IPS DF 6.9 (cell line): ENCODE measurements at regions not wholly inside any gene's neighbourhood (a gene's known extent, or its start where the extent isn't known, plus 50 kb on each side); places are given as distances from the start of the nearest gene placed in this dataset.
"Not testable (repeated sequence)": the region's sequence is repeated elsewhere in the genome, so short reads cannot be mapped to it uniquely, and the experiment has no call there.

ENCODE experiments used
- DNase-seq: peaks from one replicate; pipeline ENCODE4 v3.0.0-alpha.2; 2013; ENCODE audit warnings: low read depth, low spot score
- H3K27ac ChIP-seq: one replicate; pipeline ENCODE4 v1.5.1; 2013; ENCODE audit warnings: low read length, control low read depth
- H3K27me3 ChIP-seq: 2 replicates; pipeline ENCODE4 v1.6.1; 2013; ENCODE audit warnings: mild to moderate bottlenecking, low read length; ENCODE audit not compliant: control insufficient read depth, insufficient read depth
- H3K36me3 ChIP-seq: 2 replicates; pipeline ENCODE4 v1.6.1; 2013; ENCODE audit warnings: low read length; ENCODE audit not compliant: control insufficient read depth, insufficient read depth
- H3K4me1 ChIP-seq: 2 replicates; pipeline ENCODE4 v1.6.1; 2013; ENCODE audit warnings: low read length; ENCODE audit not compliant: control insufficient read depth, insufficient read depth
- H3K4me3 ChIP-seq: 2 replicates; pipeline ENCODE4 v1.5.1; 2013; ENCODE audit warnings: mild to moderate bottlenecking, low read length
- H3K9me3 ChIP-seq: 2 replicates; pipeline ENCODE4 v1.6.1; 2013; ENCODE audit warnings: low read length, inconsistent platforms; ENCODE audit not compliant: control insufficient read depth, insufficient read depth
- WGBS: extraction: QIAGEN DNeasy Blood & Tissue Kit; methylation state at CpG from one replicate; pipeline ENCODE4 v1.1.7; 2013; ENCODE audit warnings: mixed read lengths, missing lambda C conversion rate; ENCODE audit not compliant: insufficient read length, insufficient coverage; 5-methylcytosine and 5-hydroxymethylcytosine counted together

DNA sequence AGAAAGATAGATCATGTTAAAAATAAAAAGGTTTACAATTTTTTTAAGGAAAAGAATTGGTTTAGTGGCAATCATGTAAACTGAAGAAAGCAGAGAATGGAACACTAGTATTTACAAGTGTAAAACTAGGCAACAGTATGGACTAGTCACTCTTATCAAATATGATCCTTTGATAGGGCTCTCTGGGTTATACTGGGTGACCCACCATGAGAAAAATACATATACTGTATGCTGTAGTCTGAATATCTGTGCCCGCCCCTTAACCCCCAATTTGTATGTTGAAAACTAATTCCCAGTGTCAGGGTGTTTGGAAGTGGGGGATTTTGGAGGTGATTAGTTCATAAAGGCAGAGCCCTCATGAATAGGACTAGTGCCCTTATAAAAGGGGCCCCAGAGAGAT, 236.8 kb upstream of the TARS1 start:
- no peaks in the 10 kb centered on the region for H3K4me1 ChIP-seq
- no peak for DNase-seq
- no peak overlapping the region for H3K27ac ChIP-seq
- WGBS = no CpG with 5 or more reads among the region's 1 CpG
- no peaks in the 10 kb centered on the region for H3K9me3 ChIP-seq
- no peaks in the 10 kb centered on the region for H3K36me3 ChIP-seq
- H3K27me3 ChIP-seq = no peaks in the 10 kb centered on the region
- H3K4me3 ChIP-seq = no peak overlapping the region

- H3K27me3 ChIP-seq = no peaks in the 10 kb centered on the region
- H3K9me3 ChIP-seq = no peaks in the 10 kb centered on the region
- no peak for DNase-seq
- WGBS = 100% methylated on average over 1 of the region's 3 CpGs
- H3K27ac ChIP-seq = no peak overlapping the region
- no peaks in the 10 kb centered on the region for H3K4me1 ChIP-seq
- H3K4me3 ChIP-seq = no peak overlapping the region
- H3K36me3 ChIP-seq = no peaks in the 10 kb centered on the region
Measured at GRCh38 chr5:33205079-33205478, 235.7 kb upstream of the TARS1 start.

- Histone ChIP-seq H3K27ac (no peak overlapping the region), H3K4me3 (no peak overlapping the region), H3K4me1 (no peaks in the 10 kb centered on the region), H3K27me3 (no peaks in the 10 kb centered on the region), H3K36me3 (no peaks in the 10 kb centered on the region), H3K9me3 (no peaks in the 10 kb centered on the region)
- no CpG with 5 or more reads among the region's 1 CpG for whole genome bisulfite sequencing
- no peak for DNase-seq
Measured at GRCh38 chr5:33205727-33206410, 234.9 kb upstream of the TARS1 start.

GRCh38 chr5:33206962-33207506, 233.7 kb upstream of the TARS1 start:
- H3K27me3 ChIP-seq = no peaks in the 10 kb centered on the region
- H3K4me1 ChIP-seq = no peaks in the 10 kb centered on the region
- no peaks in the 10 kb centered on the region for H3K9me3 ChIP-seq
- DNase-seq = no peak
- no CpG with 5 or more reads among the region's 3 CpGs for WGBS
- H3K36me3 ChIP-seq = no peaks in the 10 kb centered on the region
- no peak overlapping the region for H3K4me3 ChIP-seq
- H3K27ac ChIP-seq = no peak overlapping the region

- Histone ChIP-seq H3K9me3 (no peaks in the 10 kb centered on the region), H3K27me3 (no peaks in the 10 kb centered on the region), H3K4me3 (no peak overlapping the region), H3K27ac (no peak overlapping the region), H3K36me3 (no peaks in the 10 kb centered on the region), H3K4me1 (no peaks in the 10 kb centered on the region)
- DNase-seq = no peak
- WGBS = no CpG with 5 or more reads among the region's 9 CpGs
Measured at GRCh38 chr5:33209252-33209651, 231.5 kb upstream of the TARS1 start.

- not testable (repeated sequence) for DNase-seq, H3K4me3 ChIP-seq, H3K36me3 ChIP-seq, H3K27me3 ChIP-seq, H3K9me3 ChIP-seq, H3K4me1 ChIP-seq, H3K27ac ChIP-seq
Measured at GRCh38 chr5:33210221-33210620, 230.5 kb upstream of the TARS1 start.

GRCh38 chr5:33210978-33211377, 229.8 kb upstream of the TARS1 start:
- Histone ChIP-seq H3K27me3 (no peaks in the 10 kb centered on the region), H3K4me3 (no peak overlapping the region), H3K9me3 (no peaks in the 10 kb centered on the region), H3K4me1 (no peaks in the 10 kb centered on the region), H3K36me3 (no peaks in the 10 kb centered on the region), H3K27ac (no peak overlapping the region)
- WGBS = no CpG with 5 or more reads among the region's 5 CpGs
- no peak for DNase-seq

DNA sequence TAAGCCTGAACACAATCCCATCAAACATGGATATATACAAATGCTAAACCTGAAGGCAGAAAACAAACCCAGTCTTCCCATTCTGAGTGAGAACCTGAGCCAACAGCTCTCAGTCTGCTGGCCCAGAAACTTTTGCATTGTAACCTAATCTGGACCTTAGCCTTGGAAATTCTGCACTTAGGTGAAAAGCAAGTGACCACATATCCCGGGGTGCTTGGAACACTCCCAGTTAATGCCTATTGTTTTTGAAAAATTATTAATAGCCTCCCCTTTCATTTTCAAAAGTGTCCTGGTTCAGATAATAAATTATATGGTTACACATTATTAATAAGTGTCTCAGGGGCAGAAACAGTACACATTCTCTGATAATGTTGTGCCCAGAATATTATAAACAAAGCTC, 228.3 kb upstream of the TARS1 start:
- DNase-seq = no peak
- no peak overlapping the region for H3K27ac ChIP-seq
- WGBS = no CpG with 5 or more reads among the region's 1 CpG
- no peaks in the 10 kb centered on the region for H3K27me3 ChIP-seq
- H3K4me1 ChIP-seq = no peaks in the 10 kb centered on the region
- no peaks in the 10 kb centered on the region for H3K9me3 ChIP-seq
- H3K4me3 ChIP-seq = no peak overlapping the region
- H3K36me3 ChIP-seq = no peaks in the 10 kb centered on the region

- H3K27ac ChIP-seq = no peak overlapping the region
- H3K36me3 ChIP-seq = no peaks in the 10 kb centered on the region
- no CpG with 5 or more reads among the region's 2 CpGs for WGBS
- H3K27me3 ChIP-seq = no peaks in the 10 kb centered on the region
- H3K4me1 ChIP-seq = no peaks in the 10 kb centered on the region
- no peak overlapping the region for H3K4me3 ChIP-seq
- DNase-seq = no peak
- no peaks in the 10 kb centered on the region for H3K9me3 ChIP-seq
Measured at GRCh38 chr5:33212900-33213299, 227.9 kb upstream of the TARS1 start.

GRCh38 chr5:33223563-33224284, 217.0 kb upstream of the TARS1 start:
- Histone ChIP-seq H3K36me3 (no peaks in the 10 kb centered on the region), H3K4me3 (no peak overlapping the region), H3K4me1 (no peaks in the 10 kb centered on the region), H3K27ac (no peak overlapping the region), H3K9me3 (no peaks in the 10 kb centered on the region), H3K27me3 (no peaks in the 10 kb centered on the region)
- no peak for DNase-seq
- no CpG with 5 or more reads among the region's 3 CpGs for WGBS
